Stimulated activated memory B cell treated with anti-CD40 and anti-IgM and Interleukin-4, amounts not matched to agents 10 μg/mL and 1 μg/mL and 100 μg/mL, for 72 hours (primary cell): ENCODE measurements at regions not wholly inside any gene's neighbourhood (a gene's known extent, or its start where the extent isn't known, plus 50 kb on each side); places are given as distances from the start of the nearest gene placed in this dataset.
"Not testable (repeated sequence)": the region's sequence is repeated elsewhere in the genome, so short reads cannot be mapped to it uniquely, and the experiment has no call there.

Source experiments
- ATAC-seq: fragments of 150-1000 bp; cut with Tn5 transposase; 2 replicates; pipeline ENCODE4 v1.10.0; 2021
- H3K27ac Mint-ChIP-seq: one replicate; pipeline ENCODE4 v1.8.0; 2022; ENCODE audit warnings: mild to moderate bottlenecking, mixed read lengths
- H3K27me3 Mint-ChIP-seq: one replicate; pipeline ENCODE4 v1.8.0; 2022; ENCODE audit warnings: mixed read lengths
- H3K36me3 Mint-ChIP-seq: one replicate; pipeline ENCODE4 v1.8.0; 2022; ENCODE audit warnings: mixed read lengths
- H3K4me1 Mint-ChIP-seq: one replicate; pipeline ENCODE4 v1.8.0; 2022; ENCODE audit warnings: mixed read lengths
- H3K4me3 Mint-ChIP-seq: one replicate; pipeline ENCODE4 v1.8.0; 2022; ENCODE audit warnings: mild to moderate bottlenecking, moderate library complexity, mixed read lengths
- H3K9me3 Mint-ChIP-seq: one replicate; pipeline ENCODE4 v1.8.0; 2022; ENCODE audit warnings: mixed read lengths

DNA sequence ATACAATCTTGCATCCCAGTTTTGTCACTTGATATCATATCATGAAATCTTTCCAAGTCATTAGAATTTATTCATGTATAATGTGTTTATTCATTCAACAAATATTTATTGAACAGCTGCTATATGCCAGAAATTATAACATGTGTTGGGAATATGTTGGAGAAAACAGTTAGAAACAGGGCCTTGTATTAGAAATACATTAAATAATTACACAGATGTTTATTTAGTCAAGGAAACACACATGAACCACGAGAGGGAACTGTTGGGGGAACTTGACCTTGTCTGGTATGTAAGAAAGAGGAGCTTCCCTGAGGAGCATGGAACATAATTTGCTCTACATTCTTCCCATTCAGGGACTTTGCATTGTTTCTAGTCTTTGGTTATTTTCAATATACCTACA lies 191.7 kb upstream of the FRMD6 start:
- no peak for ATAC-seq
- Mint-ChIP-seq H3K27ac (no peak overlapping the region), H3K27me3 (peaks cover 16% of the 10 kb centered on the region), H3K4me1 (no peaks in the 10 kb centered on the region), H3K4me3 (no peak overlapping the region), H3K9me3 (peaks cover 4% of the 10 kb centered on the region), H3K36me3 (no peaks in the 10 kb centered on the region)

DNA sequence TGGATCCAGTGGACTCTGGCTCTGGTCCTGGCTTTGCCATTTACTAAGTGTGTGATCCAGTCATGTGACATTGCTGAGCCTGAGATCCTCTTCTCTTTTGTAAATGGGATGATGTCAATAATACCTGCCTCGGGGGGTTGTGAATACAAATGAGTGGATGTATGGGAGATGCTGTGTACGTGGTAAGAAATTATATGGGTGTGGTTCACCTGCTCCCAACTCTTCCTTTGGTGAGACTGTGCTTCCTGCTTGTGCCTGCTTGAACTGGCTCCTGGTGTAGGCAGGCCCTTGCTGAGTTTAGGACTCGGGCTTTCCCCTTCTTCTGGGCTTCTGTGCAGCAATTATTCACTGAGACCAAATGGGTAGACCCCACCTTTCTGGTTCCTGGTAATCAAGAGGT lies 189.5 kb upstream of the FRMD6 start:
- Mint-ChIP-seq H3K36me3 (no peaks in the 10 kb centered on the region), H3K27me3 (peaks cover 7% of the 10 kb centered on the region), H3K9me3 (no peaks in the 10 kb centered on the region), H3K4me3 (no peak overlapping the region), H3K27ac (no peak overlapping the region), H3K4me1 (no peaks in the 10 kb centered on the region)
- no peak for ATAC-seq

DNA sequence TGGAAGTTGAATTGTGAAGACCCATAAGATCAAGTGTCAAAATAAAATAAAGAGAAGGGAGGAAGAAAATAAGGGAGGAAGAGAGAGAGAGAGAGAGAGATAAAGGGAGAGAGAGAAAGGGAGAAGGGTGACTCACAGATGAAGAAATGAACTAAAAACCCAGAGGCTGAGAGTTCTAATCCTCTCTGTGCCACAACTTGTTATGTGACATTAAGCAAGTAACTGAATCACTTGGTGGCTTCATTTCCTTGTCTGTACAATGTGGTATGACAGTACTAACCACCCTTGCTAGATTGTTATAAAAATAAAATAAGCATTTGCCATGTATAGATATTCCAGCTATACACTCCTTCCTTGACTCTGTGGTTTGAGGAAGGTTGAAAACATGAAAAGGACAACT lies 189.0 kb upstream of the FRMD6 start:
- no peak overlapping the region for H3K27ac Mint-ChIP-seq
- ATAC-seq: no peak

DNA sequence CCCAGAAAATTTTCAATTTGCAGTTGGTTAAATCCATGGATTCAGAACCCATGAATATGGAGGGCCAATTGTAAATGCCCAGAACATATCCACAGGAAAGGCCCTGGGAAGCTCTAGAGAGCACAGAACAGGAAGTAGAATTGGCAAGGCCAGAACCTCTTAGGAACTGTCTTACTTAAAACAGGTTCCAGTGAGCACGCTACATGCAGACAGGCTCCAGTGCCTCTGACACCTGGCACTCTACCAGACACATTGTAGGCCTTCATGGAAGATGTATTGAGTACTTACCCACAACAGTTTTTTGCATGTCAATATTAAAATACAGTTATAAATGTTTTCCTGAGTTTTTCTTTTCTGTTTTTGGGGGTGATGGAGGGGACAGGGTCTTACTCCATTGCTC lies 188.2 kb upstream of the FRMD6 start:
- ATAC-seq: no peak
- no peaks in the 10 kb centered on the region for H3K9me3 Mint-ChIP-seq
- H3K4me1 Mint-ChIP-seq: no peaks in the 10 kb centered on the region
- no peak overlapping the region for H3K4me3 Mint-ChIP-seq
- no peaks in the 10 kb centered on the region for H3K36me3 Mint-ChIP-seq
- H3K27ac Mint-ChIP-seq: no peak overlapping the region
- no peaks in the 10 kb centered on the region for H3K27me3 Mint-ChIP-seq

More for the DNA sequence above, 189.0 kb upstream of the FRMD6 start:
- no peak overlapping the region for H3K4me3 Mint-ChIP-seq
- no peaks in the 10 kb centered on the region for H3K36me3 Mint-ChIP-seq
- H3K27me3 Mint-ChIP-seq: peaks cover 2% of the 10 kb centered on the region
- no peaks in the 10 kb centered on the region for H3K9me3 Mint-ChIP-seq
- no peaks in the 10 kb centered on the region for H3K4me1 Mint-ChIP-seq

DNA sequence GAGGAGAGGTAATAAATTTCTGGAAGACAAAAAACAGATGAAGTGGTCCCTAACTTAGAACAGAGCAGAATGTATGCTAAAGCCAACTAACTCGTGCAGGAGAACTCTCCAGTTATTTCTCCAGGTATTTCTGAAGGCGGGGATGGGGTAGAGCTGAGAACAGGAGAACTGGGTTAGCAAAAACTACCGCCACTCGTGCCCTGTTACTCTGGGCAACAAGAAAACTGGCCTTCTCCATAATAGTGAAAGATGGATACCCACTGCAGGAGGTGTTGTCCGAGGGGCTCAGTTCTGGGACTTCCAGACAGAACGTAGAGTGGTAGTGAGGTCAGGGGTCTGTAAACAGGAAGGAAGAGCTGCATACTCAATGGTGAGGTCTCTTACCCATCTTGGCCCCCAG lies 187.3 kb upstream of the FRMD6 start:
- Mint-ChIP-seq H3K4me1 (no peaks in the 10 kb centered on the region), H3K36me3 (no peaks in the 10 kb centered on the region), H3K27me3 (no peaks in the 10 kb centered on the region), H3K27ac (no peak overlapping the region), H3K4me3 (no peak overlapping the region), H3K9me3 (no peaks in the 10 kb centered on the region)
- no peak for ATAC-seq

DNA sequence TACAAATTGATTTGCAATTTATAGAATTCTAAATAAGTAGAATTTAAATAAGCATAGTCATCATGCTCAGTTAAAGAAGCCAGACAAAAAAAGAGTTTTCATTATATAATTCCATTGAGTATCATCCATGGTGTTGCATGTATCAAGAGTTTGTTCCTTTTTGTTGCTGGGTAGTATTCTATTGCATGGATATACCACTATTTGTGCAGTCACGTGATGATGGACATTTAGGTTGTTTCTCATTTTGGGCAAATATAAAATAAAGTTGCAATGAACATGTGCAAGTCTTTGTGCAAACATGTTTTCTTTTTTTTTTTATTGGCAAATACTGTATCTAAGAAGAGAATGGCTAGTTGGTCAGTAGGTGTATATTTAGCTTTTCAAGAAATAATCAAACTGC lies 186.2 kb upstream of the FRMD6 start:
- no peak for ATAC-seq
- no peaks in the 10 kb centered on the region for H3K27me3 Mint-ChIP-seq
- H3K9me3 Mint-ChIP-seq: no peaks in the 10 kb centered on the region
- no peaks in the 10 kb centered on the region for H3K4me1 Mint-ChIP-seq
- H3K36me3 Mint-ChIP-seq: no peaks in the 10 kb centered on the region
- no peak overlapping the region for H3K4me3 Mint-ChIP-seq
- no peak overlapping the region for H3K27ac Mint-ChIP-seq

DNA sequence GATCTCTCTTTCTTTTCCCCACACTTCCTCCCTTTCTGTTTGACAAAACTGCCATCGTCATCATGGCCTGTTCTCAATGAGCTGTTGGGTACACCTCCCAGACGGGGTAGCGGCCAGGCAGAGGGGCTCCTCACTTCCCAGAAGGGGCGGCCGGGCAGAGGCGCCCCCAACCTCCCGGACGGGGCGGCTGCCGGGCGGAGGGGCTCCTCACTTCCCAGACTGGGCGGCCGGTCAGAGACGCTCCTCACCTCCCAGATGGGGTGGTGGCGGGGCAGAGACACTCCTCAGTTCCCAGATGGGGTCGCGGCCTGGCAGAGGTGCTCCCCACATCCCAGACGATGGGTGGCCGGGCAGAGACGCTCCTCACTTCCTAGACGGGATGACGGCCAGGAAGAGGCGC lies 184.3 kb upstream of the FRMD6 start:
- H3K27ac Mint-ChIP-seq, H3K36me3 Mint-ChIP-seq, H3K4me1 Mint-ChIP-seq, H3K27me3 Mint-ChIP-seq, ATAC-seq, H3K9me3 Mint-ChIP-seq, H3K4me3 Mint-ChIP-seq: not testable (repeated sequence)

DNA sequence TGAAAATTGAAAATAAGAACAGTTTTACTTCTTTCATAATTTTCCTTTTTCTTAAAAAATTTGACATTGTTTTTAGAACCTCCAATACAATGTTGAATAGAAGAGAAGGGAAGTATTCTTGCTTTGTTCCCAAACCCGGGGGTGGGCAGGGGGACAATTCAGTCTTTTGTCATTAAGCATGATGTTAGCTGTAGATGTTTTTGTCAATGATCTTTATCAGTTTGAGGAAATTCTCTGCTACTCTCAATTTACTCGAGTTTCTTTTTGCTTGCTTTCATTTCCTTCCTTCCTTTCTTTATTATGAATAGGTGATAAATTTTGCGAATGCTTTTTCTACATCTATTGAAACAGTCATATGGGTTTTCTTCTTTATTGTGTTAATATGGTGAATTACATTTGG lies 183.2 kb upstream of the FRMD6 start:
- no peak for ATAC-seq
- Mint-ChIP-seq H3K36me3 (no peaks in the 10 kb centered on the region), H3K4me3 (no peak overlapping the region), H3K9me3 (no peaks in the 10 kb centered on the region), H3K27ac (no peak overlapping the region), H3K27me3 (peaks cover 5% of the 10 kb centered on the region), H3K4me1 (no peaks in the 10 kb centered on the region)

DNA sequence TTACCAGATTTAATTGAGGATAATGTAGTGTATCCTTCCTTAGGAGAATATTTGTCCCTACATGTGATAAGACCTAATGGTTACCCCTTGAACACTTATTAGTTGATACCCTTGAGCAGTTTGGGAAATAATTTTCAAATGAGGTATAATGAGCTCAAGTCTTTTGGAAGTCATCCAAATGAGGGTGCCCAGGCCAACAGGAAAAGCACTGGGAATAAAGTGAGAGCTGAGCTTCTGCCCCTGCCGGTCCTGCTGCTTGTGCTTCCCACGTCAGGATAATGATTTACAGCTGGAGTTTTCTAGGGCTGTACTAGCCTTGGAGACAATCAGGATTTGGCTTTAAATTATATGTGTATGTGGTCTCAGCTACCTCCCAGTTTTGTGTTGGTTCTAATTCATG lies 178.8 kb upstream of the FRMD6 start:
- ATAC-seq: no peak
- no peak overlapping the region for H3K4me3 Mint-ChIP-seq

DNA sequence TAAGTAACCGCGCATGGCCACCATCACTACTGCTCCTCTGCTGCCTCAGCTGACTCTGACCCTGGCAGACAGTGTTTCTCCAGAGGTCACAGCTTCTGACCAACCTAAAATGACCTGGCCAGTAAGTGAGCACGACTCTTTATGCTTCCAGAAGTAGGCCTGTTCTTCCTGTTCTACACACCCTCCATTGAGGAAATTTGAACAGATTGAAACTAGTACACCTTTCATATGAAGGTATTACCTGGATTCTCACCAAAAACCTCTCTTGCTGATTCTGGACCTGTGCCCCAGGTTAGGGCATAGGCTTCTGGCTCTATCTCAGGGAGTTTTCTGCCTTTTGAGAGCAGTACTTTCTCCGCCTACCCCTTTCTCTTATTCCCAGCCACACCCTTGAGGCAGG lies 178.4 kb upstream of the FRMD6 start:
- Mint-ChIP-seq H3K27ac (no peak overlapping the region), H3K4me3 (no peak overlapping the region), H3K36me3 (no peaks in the 10 kb centered on the region), H3K27me3 (peaks cover 17% of the 10 kb centered on the region), H3K4me1 (no peaks in the 10 kb centered on the region), H3K9me3 (no peaks in the 10 kb centered on the region)
- ATAC-seq: no peak

More for the DNA sequence above, 178.8 kb upstream of the FRMD6 start:
- H3K4me1 Mint-ChIP-seq: no peaks in the 10 kb centered on the region
- H3K9me3 Mint-ChIP-seq: no peaks in the 10 kb centered on the region
- peaks cover 17% of the 10 kb centered on the region for H3K27me3 Mint-ChIP-seq
- no peak overlapping the region for H3K27ac Mint-ChIP-seq
- no peaks in the 10 kb centered on the region for H3K36me3 Mint-ChIP-seq

DNA sequence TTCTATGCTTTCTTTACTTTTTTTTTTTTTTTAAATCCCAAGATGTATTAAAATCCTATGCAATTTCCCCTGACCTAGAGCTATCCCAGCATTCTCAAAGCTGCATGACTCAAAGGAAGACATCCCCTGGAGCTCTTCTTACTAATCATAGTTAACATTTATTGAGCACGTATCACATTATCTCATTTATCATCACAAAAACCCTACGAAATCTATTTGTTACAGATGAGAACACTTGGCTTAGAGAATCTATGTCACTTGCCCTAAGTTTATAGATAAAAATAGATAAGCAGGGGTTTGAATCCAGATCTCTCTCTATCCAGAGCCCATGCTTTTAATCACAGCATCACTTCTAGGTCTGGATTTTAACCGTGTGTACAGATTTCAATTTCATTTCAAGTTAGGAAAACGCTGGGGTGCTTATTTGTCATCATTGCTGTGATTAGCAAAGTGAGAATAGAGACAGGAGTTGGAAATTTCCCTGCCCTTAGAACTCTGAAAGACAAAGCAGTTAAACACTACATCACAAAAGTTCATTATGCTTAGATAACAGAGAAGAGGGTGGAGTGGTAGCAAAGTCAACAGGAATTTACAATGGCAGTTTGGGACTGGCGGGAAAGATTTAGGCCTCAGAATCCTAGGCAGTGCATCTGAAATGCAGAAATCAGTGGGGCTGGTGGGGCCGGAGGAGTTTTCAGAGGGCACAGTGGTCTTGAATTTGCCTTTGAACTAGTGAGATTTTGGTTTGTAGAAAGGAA lies 177.7 kb upstream of the FRMD6 start:
- H3K4me3 Mint-ChIP-seq: no peak overlapping the region
- no peaks in the 10 kb centered on the region for H3K4me1 Mint-ChIP-seq
- no peaks in the 10 kb centered on the region for H3K9me3 Mint-ChIP-seq
- H3K27me3 Mint-ChIP-seq: peaks cover 17% of the 10 kb centered on the region
- H3K27ac Mint-ChIP-seq: no peak overlapping the region
- no peak for ATAC-seq
- H3K36me3 Mint-ChIP-seq: no peaks in the 10 kb centered on the region

DNA sequence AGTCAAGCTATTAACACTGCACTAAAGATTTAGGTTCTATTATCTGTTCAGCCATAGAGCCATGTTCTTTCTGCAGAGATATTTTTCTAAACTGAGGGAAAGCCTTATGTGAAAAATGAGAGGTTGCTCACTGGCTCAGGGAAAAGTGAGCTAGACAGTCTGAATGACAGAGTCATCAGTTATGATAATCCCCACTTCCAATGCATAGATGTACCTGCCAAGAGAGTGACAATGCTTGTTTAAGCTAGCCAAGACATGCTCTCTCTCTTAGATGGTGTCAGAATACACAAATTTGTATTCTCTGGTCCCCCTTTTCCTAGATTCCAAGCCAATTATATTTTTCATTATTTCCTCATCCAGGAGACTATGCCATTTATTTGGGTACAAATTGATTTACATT lies 176.9 kb upstream of the FRMD6 start:
- Mint-ChIP-seq H3K4me1 (no peaks in the 10 kb centered on the region), H3K27me3 (peaks cover 17% of the 10 kb centered on the region), H3K36me3 (no peaks in the 10 kb centered on the region), H3K9me3 (no peaks in the 10 kb centered on the region), H3K27ac (no peak overlapping the region), H3K4me3 (no peak overlapping the region)
- no peak for ATAC-seq

DNA sequence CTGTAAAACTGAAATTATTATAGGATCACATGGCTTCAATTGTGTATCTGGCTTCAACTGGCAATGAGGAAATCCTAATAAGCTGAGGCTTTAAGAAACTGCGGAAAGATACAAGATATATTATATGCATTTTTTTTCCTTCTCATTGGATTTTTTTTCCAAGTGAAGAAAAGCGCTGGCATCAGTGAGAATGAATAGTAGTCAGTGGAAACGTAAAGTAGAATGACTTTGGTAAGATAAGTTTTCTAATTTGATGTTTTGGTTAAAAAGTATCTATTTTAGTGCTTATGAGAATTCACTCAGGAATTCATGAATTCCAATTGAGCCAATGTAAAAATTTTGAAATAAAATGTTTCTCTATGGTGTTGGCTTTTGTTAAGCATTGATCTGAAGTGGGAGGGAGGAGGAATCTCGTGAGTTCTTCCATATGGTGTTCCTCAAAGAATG lies 173.5 kb upstream of the FRMD6 start:
- Mint-ChIP-seq H3K27ac (no peak overlapping the region), H3K36me3 (no peaks in the 10 kb centered on the region), H3K4me1 (no peaks in the 10 kb centered on the region), H3K27me3 (peaks cover 16% of the 10 kb centered on the region), H3K9me3 (no peaks in the 10 kb centered on the region), H3K4me3 (no peak overlapping the region)
- no peak for ATAC-seq

DNA sequence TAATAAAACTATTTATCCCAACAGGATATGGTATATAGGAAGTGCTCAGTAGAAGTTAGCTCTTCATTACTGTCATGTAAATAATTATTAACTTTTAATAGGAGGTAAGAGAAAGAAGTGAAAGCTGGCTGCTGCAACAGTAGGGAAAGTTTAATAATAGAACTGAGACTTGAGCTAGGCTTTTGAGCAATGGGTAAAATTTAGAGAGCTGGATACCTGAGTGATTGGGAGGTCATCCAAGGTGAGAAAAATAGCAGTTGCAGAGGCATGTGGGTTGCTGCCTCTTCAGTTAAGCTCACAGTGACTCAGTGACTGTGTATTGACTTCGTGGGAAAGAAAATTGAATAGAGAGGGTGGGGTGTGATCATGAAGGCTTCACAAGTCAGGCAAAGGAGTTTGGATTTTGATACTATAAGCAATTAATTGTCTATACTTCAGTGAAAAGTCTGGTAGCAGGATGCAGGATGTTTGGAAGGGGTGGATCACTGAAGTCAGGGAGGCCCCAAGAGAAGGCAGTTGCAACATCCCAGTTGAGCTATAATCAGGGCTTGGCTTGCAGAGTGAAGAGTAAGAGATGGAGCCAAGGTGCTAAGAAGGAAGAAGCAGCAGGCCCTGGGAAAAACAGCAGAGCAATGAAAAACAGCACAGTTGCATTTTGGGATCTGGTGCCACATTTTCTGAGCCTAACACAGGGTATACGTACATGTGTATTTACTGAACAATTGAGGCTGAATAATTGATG lies 172.0 kb upstream of the FRMD6 start:
- ATAC-seq: no peak
- H3K27me3 Mint-ChIP-seq: peaks cover under 1% of the 10 kb centered on the region
- no peaks in the 10 kb centered on the region for H3K4me1 Mint-ChIP-seq
- H3K4me3 Mint-ChIP-seq: no peak overlapping the region
- no peaks in the 10 kb centered on the region for H3K36me3 Mint-ChIP-seq
- H3K27ac Mint-ChIP-seq: no peak overlapping the region
- H3K9me3 Mint-ChIP-seq: no peaks in the 10 kb centered on the region

DNA sequence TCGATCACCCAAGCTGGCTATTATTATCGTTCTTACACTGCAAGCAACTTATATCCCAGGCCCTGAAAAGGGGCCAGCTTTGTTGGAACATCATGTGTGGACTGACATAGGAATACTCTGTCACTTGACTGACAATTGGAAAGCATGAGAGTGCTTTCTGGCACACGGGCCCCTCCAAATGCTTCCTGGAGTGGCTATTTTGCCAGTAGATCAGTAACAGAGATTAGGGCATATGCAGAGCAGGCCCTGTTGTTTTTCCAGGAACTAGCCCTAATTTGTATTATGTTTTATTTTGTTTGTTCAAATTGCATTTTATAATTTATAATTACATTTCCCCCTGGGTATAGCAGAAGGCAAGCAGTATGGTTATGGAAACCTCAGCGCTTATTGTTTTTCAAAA lies 170.1 kb upstream of the FRMD6 start:
- ATAC-seq: no peak

DNA sequence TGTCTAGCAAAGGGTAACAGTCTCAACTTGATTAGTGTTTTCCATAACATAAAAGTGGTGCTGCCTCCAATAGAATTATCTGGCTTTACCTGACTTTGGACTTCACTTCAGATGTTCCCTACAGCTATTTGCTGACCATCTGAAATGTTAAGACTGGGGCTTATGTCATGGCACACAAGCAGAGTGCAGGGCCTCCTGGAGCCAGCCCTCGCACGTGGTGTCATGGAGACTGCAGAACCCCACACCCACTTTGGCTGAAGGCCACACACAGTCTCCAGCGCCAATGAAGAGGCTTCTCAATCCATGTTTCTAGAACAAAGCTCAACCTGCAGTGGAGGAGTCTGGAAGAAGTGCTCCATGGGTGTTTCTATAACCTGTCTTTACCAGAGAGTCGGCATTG lies 169.6 kb upstream of the FRMD6 start:
- no peaks in the 10 kb centered on the region for H3K4me1 Mint-ChIP-seq
- H3K27ac Mint-ChIP-seq: no peak overlapping the region
- no peaks in the 10 kb centered on the region for H3K27me3 Mint-ChIP-seq
- H3K36me3 Mint-ChIP-seq: no peaks in the 10 kb centered on the region
- no peaks in the 10 kb centered on the region for H3K9me3 Mint-ChIP-seq
- ATAC-seq: no peak
- no peak overlapping the region for H3K4me3 Mint-ChIP-seq

More for the DNA sequence above, 170.1 kb upstream of the FRMD6 start:
- H3K27me3 Mint-ChIP-seq: no peaks in the 10 kb centered on the region
- no peak overlapping the region for H3K4me3 Mint-ChIP-seq
- no peak overlapping the region for H3K27ac Mint-ChIP-seq
- H3K36me3 Mint-ChIP-seq: no peaks in the 10 kb centered on the region
- no peaks in the 10 kb centered on the region for H3K4me1 Mint-ChIP-seq
- no peaks in the 10 kb centered on the region for H3K9me3 Mint-ChIP-seq
